Activated CD4-positive, CD25-positive, alpha-beta regulatory T cell (primary cell): ENCODE measurements at regions not wholly inside any gene's neighbourhood (a gene's known extent, or its start where the extent isn't known, plus 50 kb on each side); places are given as distances from the start of the nearest gene placed in this dataset.

ENCODE experiments used
- DNase-seq, 4 experiments: peaks; one replicate each; lab custom pipeline; 2025; lab: John Stamatoyannopoulos, UW

DNA sequence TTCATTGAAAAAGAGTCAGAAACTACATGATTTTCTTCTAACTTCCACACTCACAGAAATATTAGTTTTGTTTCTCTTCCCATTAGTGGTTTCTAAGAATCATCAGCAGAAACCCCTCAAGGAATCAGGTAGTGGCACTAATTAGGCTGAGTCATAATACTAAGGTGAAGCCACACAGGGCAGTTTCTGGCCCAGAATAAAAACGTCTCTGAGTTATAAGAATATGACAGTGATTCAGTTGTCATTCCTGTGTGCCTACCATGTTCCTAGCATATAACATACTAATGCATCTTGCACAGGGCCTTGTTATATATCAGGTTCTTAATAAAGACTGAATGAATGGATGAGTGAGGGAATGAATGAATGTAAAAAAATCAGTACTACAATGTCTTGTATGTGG lies 206.0 kb upstream of the PLEKHG7 start:
- DNase-seq = no peak

DNA sequence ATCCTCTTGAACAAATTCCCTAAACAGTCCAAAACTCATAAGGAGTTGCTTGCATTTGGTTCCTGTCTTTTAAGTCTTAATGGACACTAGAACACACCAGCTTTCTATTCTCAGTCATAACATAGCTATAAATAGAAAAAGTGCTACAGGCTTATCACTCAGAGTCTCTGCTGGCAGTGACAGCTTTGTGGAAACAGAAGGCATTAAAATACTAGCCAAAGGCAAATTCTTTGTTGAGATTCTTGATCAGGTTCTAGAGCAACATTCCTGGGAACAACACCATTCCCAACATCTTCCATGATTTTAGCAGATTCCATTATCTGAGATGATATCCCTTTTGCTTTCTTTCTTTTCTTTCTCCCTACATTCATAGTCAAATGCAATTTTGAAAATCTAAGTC lies 207.7 kb upstream of the PLEKHG7 start:
- no peak for DNase-seq

DNA sequence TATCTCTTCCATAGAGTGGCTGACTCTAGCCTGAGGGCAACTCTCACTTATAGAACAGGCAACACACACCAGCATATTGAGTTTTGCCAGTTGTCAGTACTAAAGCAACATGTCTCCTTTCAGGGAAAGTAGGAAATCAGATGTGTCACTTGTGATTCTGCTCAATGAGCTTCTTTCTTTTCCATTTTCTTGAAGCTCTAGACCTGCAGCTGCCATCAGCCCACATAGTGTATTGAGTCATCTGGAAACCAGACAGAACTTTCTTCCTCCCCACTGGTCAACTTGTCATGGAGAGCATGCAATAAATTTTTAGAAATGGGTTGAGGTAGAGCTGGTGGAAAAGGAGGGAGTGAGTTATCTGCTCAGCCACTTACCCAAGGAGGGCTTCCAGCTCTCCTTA lies 209.0 kb upstream of the PLEKHG7 start:
- no peak for DNase-seq

DNA sequence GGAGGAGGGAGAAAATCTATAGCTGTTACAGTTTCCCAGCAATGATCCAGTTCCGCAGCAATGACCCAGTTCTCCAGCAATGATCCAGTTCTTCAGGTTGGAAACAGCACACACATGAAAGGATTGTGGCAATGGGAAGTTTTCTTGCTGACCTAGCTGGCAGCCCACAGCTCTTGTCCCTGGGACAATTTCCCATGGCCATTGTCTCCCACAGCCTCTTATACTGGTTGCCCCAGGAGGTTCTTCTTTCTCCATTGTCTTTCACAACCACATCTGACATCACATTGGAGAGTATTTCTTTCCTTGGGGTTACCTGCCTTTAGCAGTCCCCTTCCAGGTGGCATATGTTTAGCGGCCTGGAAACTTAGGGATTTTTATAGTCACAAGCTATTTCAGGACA lies 209.8 kb upstream of the PLEKHG7 start:
- no peak for DNase-seq

DNA sequence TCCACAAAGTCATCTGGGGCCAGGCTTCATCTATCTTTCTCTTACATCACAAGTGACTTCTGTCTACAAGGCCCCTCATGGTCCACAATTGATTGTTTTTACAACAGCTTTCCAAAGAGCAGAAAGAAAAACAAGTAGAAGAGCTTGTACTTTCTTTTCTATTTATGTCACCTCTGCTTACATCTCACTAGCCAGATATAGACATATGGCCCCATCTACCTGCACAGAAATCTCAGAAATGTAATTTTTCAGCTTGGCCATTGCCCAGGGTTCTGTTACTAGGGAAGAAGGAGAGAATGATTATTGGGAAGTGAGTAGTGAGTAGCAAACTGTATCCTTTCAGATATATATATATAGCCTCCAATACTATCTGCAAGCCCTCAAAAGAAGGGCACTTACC lies 210.5 kb upstream of the PLEKHG7 start:
- no peak for DNase-seq

DNA sequence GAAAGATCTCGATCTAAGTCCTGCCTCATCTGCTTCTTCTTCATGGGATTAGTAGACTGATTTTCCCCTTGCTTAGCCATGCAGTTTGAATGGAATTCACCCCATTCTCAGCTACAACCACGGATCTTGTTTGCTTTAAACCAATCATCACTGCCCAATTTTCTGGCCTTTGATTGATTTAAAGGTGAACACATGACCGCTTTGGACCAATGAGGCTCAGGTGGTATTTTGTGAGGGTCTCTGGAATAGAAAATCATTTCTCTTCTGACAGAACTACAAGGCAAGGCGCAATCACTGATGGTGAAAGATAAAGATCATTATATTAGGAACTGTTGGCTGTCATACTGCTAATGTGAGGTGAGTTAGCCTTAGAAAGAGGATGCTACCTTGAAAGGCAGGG lies 213.0 kb upstream of the PLEKHG7 start:
- DNase-seq = no peak

DNA sequence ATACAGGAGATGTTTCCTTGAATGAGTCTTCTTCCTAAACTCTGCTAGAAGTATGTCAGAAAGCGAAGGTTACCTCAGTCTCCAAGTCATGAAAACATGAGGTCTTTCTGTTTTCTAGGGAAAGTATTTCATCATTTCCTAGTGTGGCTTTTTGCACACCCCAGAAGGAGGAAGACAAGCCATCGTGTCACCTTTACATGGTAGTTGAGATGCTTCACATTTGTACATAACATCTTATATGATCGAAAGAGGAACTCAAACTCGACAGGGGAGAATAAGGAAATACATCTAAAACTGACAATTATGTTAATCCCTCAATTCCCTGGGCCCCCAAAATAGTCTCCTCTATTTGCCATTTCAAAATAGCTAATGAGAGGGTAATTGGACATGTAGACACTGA lies 214.1 kb upstream of the PLEKHG7 start:
- no peak for DNase-seq

DNA sequence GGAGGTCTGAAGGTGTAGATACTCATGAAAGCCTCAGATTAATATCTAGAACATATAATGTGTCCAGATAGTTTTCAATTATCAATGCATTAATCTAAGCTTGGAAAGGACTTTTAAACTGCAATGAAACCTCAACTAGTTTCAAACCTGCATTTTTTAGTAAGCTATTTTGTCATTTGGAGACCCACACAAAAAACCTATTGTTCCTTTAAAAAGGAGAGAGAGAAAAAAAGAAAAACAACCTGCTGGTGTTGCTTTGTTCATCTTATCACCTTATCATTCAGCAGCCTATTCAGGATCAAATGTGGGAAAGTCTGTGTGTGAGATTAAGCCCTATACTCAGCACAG lies 215.7 kb upstream of the PLEKHG7 start:
- no peak for DNase-seq

DNA sequence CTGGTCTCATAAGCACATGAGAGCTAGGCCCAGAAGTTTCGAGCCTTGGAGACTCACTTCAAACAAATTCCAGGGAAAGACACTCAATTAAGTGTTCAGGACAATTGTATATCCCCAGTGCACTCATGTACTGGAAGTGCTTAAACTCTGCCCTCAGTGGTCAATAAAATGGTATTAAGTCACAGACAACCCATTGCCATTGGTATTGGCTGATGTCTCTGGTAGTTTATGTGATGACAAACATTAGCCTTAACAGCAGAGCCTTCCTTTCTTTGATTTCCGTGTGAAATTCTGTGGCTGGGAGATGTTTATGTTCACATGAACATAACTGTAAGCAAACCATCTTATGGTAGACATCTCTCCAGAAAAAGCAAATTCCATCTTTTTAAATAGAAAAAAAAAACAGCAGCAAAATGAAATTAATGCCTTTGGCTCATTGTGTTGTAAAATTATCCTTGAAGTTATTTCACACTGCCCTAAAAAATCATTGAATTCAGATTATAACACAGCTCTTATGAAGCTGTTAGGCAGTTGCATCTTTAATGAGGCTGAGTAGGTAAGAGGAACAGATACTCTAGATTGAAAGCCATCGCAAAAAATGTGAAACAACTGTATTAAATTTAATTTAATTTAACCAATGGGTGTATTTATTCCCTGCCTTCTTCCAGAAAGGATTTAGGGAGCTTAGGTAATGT lies 216.2 kb upstream of the PLEKHG7 start:
- DNase-seq = no peak

DNA sequence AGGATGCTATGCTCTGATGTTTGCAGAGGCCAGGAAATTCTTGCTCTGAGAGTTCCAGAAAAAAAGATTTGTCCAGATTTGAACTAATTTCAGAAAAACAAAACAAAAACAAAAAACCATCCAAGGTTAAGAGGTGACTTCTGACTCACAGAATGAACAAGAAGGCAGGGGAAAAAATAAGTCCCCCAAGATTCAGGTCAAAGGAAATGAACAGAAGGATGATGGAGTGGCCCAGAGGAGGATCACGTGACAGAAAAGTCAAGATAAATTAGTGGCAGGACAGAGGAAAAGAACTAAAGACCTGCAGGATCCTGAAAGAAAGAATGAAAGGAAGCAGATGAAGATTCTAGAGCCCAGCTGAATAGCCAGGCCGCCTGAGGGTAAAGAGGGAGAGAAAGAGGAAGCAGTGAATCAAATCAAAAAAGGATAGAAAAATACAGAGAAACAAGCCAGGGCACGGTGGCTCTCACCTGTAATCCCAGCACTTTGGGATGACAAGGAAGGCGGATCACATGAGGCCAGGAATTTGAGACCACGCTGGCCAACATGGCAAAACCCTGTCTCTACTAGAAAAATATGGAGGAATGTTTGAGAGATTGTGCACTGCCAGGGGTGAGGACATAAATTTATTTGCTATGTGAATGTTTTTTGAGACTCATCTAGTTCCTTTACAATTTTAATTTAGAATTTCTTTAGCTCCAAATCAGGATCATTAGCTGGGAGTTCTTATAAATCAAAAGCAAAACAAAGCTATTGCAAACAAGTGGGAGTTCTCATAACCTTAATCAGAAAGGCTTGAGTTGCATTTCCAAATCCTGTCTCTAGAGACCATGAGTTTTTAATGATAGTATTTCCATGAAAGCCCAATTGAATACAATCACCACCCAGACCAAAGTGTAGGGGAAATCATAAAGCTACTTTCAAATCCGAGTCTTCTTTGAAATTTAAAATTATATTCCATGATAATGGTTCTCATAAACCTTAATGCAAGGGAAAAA lies 217.1 kb upstream of the PLEKHG7 start:
- no peak for DNase-seq

DNA sequence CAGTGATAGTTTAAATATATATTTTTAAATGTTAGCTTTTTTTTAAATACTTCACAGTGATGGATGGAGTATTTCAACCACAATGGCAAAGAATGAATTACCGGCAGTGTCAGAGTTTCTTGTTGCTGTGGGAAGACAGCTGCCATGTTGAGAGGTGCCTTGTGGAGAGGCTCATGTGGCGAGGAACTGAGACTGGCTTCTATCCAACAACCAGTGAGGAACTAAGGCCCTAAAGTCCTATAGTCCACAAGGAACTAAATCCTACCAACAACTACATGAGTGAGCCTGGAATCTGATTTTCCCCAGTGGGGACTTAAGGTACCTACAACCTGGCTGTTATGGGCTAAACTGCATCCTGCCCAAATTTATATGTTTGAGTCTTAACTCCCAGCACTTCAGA lies 220.2 kb upstream of the PLEKHG7 start:
- no peak for DNase-seq

DNA sequence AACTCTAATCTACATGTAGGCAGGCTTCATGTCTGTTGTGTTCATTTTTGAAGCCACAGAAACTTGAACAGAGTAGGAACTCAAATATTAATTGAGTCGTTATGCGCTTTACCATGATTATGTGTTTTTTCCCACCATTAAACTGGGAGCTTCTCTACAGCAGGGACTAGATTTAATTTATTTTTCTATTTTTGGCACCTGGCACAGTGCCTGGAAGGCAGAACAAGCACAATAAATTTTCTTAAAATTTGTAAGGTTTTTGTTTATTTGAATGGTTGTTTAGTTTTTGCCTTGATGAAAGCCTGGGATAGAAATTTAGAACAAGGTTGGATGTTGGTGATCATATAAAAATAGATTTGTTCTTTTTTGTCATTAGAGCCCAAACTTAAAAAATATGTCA lies 221.7 kb upstream of the PLEKHG7 start:
- no peak for DNase-seq

DNA sequence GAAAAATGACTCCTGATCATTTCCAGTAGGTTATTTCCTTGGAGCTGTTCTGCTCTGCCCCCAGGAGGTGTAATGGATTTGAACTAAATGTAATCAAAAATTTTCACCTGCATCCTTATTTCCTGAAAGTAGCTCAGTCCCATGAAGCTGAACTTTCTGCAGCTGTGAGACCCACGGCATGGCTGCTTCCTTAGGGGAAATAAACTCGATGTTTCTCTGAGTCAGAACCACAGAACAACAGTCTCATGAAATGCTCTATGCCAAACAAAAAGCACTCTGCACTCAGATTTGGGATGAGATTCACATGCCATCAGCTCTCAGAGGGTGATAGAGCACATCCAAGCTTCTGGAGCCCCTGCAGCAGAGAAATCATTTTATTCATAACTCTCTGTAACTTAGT lies 224.1 kb upstream of the PLEKHG7 start:
- DNase-seq = no peak

DNA sequence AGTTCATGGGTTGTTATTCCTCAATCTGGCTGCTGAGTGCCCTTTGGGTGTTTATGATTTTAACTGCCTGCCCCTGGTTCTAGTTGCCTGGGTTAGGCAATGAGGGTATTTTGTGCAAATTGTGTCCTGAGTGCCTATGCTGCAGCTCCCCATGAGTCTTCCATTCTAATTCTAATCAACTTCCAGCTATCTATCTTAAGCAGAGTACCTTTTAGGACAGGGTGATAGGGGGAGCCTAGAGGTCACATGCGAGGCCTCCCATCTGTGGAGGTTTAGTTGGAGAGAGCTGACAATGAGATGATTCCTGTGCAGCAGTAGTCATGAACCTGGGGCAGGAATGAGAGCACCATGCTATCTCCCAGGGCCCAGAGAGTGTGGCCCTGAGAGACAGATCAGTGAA lies 225.9 kb upstream of the PLEKHG7 start:
- no peak for DNase-seq

DNA sequence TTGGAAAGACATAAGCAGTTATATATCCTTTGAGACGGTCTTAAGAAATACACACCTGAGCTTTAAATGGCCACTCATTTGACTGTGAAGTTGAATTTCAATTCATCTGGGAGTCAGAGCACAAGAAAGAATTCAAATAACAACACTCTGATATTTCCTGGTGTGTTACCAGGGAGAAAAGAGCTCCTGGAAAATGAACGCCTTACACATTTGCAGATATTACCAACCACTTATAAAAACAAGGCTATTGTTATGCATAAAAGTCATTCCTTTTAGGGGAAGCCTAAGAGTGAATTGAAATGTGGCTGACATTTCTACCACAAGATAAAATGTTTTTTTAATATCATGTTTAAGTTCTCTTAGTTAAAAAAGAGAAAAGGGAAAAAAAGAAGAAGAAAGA lies 229.2 kb upstream of the PLEKHG7 start:
- no peak for DNase-seq

DNA sequence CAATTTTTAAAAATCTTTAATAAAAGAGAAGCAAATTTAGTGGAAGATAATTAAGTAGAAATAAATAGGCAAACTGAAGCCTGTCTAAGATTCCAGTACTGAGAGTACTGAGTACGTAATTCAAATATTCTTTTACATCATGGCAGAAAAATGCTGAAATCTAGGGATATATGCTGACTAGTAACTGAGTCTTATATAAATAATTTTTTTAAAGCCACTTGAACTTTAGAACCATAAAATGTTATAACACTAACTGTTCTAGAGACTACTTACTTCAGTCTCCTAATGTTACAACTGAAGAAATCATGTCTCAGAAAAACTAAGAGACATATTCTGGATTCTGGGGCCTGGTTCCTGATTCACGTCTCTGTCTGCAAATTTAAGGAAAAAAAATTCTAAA lies 230.6 kb upstream of the PLEKHG7 start:
- DNase-seq = no peak

DNA sequence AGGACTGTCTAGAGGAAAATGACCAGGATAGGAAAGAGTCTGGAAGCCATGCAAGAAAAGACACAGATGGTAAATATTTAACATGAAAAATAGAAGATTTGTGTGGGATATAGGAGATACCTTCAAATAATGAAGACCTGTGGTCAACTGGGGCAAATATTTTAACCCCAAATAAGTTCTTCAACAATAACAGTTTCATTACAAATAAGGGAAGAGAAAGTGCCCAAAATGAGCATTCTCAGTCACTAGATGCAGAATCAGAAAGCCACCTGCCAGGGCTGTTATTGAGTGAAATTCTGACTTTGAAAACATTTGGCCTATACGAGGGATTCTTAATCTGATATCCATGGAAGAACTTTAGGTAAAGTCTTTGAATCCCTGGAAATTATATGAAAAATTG lies 231.2 kb upstream of the PLEKHG7 start:
- no peak for DNase-seq

DNA sequence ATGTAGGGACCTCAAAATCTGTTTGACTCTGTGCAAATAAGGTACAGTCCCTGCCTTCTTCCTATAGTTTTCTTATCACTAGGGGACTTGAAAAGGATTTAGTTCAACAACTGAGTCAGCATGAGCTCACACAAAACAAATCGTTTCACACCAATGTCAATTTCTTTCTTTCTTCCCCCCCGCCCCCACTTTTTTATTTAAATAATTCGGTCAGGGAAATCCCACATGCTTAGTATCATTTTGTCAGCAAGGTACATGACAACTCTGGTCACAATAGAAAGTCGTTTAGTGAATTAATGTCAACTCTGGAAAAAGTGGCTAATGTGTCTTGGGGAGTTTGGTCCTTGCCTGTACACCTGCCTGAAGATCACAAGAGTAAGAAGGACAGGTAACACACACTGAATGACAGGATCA lies 232.2 kb upstream of the PLEKHG7 start:
- DNase-seq = no peak

DNA sequence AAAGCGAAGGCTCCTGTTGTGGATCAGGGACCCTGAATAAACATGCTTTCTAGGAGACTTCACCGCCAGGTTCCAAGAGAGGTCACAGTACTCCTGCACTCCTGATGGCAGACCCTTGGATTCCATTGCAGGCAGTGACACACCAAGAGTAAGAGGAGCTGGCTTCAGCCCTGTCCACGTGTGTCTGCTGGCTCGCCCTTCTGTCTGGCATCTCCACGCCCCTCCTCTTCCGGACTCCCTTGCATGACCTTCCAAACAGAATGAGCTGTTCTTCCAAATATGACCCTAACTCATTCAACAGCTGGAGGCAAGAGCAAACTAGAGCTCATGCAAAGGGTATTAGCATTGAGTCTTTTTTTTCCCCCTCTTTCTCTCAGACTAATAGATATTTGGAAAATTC lies 233.0 kb upstream of the PLEKHG7 start:
- DNase-seq = no peak

DNA sequence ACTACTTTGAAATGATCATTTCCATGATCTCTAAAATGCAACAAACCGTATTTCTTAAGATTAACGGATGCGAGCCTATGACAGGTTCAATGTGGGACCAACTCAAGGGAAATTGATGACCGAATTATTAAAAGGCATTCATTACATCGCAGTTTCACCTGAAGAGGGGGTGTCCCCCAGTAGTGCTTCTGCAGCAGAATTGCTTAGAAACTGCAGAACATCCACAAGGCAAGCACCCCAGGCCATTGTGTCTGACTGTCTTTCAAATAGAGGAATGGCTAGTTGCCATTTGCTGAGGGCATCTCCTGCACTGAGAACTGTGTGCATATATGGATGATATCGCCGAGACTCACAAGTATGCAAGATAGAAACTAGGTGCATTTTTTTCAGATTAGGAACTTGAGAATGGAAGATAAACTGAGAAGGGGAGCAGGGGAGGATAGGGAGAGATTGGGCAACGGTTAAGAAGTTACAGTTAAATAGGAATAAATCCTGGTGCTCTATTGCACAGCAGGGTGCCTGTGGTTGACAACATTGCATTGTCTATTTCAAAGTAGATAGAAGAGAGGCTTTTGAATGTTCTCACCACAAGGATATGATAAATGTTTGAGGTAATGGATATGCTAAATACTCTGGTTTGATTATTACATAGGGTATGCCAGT lies 234.3 kb upstream of the PLEKHG7 start:
- no peak for DNase-seq

DNA sequence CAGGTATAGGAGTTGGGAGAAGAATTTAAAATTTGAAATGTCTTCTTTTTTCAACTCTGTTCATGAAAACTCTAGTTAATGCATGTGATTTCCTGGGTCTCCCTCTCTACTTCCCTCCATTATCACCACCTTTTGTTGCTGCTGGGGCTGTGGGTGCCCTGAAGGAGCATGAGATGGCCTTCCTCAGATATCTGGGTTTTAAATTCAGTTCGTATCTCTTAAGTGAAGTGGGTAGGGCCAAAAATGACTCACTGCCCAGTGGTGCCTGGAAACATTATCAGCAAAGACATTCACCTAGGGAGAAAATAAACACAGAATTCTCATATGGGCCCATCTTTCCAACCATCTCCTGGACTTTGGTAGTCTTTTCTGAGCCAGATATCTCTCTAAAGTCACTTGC lies 234.9 kb upstream of the PLEKHG7 start:
- no peak for DNase-seq

DNA sequence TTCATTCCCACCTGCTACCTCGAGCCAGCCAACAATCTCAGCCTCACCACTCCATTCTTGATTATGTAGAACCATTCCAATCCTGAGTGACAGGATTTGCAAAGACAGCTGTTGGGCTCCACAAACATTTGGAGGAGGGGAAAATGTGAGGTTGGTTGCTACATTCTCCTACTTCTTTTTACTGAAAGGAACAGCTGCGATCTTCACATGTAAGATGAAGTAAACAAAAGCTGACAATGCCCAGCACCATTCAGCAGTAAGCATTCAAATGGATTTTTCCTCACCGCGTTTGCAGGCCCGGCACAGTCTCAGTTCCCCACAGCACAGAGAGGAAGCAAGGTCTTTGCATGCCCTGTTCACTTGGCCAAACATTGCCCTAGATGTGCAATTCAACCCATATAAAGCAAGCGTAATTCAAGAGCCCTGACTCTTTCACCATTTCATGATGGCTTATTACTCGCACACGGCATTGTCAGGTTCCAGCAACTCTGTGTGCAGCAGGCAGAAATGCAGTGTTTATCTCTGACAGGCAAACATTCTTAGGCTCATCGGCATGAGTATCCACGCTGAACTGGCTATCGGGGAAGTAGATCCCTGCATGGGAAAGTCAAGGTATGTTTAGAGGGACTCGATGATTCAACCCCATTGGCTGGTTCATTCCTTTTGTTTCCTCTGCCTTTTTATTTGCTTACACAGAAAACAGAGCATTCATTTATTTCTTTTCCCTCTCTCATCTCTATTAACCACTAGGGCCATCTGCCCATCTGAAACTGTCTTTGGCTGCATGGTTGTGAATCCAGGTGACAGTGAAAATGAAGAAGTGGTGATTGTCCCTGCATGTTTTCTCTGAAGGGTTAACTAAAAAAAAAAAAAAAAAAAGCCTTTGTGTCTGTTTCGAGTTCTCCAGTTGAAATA lies 236.1 kb upstream of the PLEKHG7 start:
- DNase-seq = no peak
